ENCODE measurements at regions not wholly inside any gene's neighbourhood (a gene's known extent, or its start where the extent isn't known, plus 50 kb on each side); places are given as distances from the start of the nearest gene placed in this dataset.

GRCh38 chr1:194795917-194796593, 1609.6 kb upstream of the B3GALT2 start:
- TF ChIP-seq, protein P1, sequence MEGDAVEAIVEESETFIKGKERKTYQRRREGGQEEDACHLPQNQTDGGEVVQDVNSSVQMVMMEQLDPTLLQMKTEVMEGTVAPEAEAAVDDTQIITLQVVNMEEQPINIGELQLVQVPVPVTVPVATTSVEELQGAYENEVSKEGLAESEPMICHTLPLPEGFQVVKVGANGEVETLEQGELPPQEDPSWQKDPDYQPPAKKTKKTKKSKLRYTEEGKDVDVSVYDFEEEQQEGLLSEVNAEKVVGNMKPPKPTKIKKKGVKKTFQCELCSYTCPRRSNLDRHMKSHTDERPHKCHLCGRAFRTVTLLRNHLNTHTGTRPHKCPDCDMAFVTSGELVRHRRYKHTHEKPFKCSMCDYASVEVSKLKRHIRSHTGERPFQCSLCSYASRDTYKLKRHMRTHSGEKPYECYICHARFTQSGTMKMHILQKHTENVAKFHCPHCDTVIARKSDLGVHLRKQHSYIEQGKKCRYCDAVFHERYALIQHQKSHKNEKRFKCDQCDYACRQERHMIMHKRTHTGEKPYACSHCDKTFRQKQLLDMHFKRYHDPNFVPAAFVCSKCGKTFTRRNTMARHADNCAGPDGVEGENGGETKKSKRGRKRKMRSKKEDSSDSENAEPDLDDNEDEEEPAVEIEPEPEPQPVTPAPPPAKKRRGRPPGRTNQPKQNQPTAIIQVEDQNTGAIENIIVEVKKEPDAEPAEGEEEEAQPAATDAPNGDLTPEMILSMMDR (IDR thresholded peaks at IDR 0.05 in 4 of 5, conservative IDR thresholded peaks at IDR 0.05 in 1 of 5): no peak
- TF ChIP-seq POLR2A (IDR thresholded peaks at IDR 0.05): no peak
